GM21447 (cell line): ENCODE measurements at regions not wholly inside any gene's neighbourhood (a gene's known extent, or its start where the extent isn't known, plus 50 kb on each side); places are given as distances from the start of the nearest gene placed in this dataset.

Experiments used
- ATAC-seq: cut with Tn5 transposase; IDR thresholded peaks from one replicate; pipeline ENCODE4 v1.9.1; 2021; ENCODE audit not compliant: unreplicated experiment

- ATAC-seq, result no peak
Observed at GRCh38 chr7:131235489-131236317, 92.0 kb upstream of the MKLN1 start.

DNA sequence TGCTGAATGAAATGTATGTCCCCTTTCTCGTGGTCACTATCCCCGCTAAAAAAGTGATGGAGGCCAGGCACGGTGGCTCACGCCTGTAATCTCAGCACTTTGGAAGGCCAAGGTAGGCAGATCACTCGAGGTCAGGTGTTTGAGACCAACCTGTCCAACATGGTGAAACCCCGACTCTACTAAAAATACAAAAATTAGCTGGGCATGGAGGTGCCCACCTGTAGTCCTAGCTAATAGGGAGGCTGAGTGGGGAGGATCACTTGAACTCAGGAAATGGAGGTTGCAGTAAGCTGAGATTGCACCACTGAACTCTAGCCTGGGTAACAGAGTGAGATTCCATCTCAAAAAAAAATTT is 91.4 kb upstream of the MKLN1 start:
- ATAC-seq, result no peak

- no peak for ATAC-seq
Observed at GRCh38 chr7:131238347-131238931, 89.2 kb upstream of the MKLN1 start.

DNA sequence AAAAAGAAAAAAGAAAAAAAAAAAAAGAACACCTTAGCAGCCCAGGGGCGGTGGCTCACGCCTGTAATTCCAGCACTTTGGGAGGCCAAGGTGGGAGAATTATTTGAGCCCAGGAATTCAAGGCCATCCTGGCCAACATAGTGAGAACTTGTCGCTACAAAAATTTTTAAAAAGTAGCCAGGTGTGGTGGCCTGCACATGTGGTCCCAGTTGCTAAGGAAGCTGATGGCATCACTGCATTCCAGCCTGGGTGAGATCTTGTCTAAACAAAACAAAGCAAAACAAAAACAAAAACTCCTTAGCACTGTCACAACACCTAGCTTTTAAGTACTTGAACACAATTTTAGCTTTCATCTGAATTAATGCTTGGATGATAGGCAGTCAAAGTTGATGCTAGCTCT is 86.3 kb upstream of the MKLN1 start:
- ATAC-seq, result no peak

GRCh38 chr7:131242123-131242650 is 85.5 kb upstream of the MKLN1 start:
- no peak for ATAC-seq

DNA sequence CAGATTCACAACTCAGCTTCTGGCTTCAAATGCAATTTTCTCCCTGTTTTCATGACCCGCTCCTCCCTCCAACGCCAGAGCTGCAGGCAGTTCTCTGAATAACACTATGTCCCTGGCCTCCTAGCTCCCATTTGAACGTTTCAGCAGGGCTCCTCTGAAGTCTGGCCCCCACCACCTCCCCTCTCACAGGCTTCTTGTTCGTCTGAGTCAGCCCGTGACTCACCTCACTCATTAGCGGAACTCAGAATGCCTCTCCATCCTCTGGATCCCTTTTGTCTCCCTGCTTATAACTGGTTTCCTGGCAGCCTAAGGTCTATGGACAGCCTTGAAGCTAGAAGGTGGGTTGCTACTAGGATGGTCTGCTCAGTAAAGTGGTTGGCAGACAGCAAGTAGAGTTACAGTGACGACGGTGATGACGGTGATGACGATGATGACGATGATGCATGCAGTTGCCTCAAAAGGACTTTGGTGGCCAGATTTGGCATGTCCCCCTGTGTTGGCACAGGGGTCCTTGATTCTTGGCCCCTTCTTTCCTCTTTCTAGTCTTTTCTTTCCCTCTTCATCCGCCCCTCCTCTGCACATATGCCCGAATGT is 83.3 kb upstream of the MKLN1 start:
- ATAC-seq, result no peak

DNA sequence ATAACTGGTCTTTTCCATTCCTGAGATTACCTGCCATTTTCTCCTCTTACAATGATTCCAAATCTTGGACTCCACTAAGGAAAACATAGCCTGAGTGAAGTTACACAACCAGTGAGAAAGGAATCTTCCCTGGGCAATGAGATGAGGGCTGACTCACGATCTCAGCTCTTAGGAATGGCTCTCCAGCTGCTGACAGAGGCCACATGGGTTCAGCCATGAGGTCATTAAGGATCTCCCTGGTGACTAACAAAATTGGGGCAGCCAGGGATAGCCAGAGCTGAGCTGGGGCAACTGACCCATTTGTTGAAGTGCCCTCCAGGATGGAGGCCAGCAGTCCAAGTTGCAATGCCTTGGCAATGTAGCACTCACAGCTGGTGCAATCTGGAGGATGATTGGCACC is 78.7 kb upstream of the MKLN1 start:
- no peak for ATAC-seq

- no peak for ATAC-seq
Observed at GRCh38 chr7:131249483-131249882, 78.2 kb upstream of the MKLN1 start.

DNA sequence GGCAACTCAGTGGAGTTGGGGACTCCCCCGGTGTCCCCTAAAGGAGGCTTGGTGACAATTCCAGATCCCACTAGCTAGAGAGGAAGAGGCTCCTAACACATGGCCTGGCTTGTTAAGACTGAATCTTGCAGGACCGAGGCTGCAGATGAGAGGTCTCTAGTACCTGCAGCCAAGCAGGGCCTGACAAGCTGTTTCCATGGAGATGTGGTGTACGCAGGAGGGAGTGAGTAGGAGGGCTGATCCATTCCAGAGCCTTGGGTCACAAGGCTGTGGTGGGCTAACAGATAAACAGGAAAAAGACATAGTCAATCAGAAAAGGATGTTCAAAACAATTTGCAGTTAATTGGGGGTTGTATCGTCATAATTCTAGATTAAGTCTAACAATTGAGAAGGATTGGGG is 77.3 kb upstream of the MKLN1 start:
- no peak for ATAC-seq

DNA sequence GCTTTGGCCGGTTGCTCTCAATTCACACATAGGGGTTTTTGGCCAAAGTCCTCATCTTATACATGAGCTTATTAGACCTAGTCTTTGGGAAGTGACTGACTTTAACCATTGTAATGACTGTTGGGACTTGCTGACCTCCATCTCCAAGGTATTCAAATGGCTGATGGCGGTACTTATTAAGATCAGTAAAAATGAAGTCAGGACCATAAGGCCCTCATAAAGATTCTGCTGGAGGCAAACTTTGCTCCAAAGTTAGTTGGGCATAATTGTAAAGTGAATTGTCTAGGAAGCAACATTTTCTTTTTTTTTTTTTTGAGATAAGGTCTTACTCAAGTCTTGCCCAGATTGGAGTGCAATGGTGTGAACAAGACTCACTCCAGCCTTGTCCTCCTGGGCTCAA is 76.3 kb upstream of the MKLN1 start:
- no peak for ATAC-seq

- no peak for ATAC-seq
Observed at GRCh38 chr7:131252976-131253375, 74.7 kb upstream of the MKLN1 start.

- ATAC-seq, result no peak
Observed at GRCh38 chr7:131254211-131254610, 73.5 kb upstream of the MKLN1 start.

DNA sequence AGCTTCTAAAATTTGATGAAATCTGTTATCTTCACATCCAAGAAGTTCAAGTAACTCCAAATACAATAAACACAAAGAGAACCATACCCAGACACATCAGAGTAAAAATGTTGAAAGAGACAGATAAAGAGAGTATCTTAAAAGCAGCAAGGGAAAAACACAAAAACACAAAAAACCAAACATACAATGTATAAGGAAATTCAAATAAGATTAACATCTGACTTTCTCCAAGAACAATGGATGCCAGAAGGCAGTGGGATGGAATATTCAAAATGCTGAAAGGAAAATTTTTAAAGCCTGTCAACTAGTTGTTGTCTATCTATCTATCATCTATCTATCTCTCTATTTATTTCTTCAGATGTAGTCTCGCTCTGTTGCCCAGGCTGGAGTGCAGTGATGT is 72.4 kb upstream of the MKLN1 start:
- no peak for ATAC-seq

- ATAC-seq, result no peak
Observed at GRCh38 chr7:131261476-131261994, 66.1 kb upstream of the MKLN1 start.

GRCh38 chr7:131265227-131265626 is 62.4 kb upstream of the MKLN1 start:
- no peak for ATAC-seq

DNA sequence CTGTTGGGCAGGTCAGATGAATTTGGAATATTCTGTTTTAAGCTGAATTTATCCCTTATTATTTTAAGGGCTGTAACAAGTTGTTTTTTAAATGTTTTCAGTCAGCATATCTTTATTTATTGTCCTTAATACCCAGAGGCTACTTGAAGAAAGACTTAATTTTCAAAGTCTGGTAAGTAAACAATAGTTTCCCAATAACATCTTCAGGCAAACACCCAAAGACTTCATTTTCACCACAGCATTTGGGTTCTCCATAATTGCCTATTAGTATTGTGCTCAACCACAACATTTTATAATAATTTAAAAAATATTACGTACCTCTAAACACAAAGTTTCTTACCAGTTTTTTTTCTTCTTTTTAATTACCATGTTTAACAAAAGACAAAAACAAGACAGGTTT is 60.0 kb upstream of the MKLN1 start:
- no peak for ATAC-seq

GRCh38 chr7:131268906-131269305 is 58.8 kb upstream of the MKLN1 start:
- no peak for ATAC-seq

DNA sequence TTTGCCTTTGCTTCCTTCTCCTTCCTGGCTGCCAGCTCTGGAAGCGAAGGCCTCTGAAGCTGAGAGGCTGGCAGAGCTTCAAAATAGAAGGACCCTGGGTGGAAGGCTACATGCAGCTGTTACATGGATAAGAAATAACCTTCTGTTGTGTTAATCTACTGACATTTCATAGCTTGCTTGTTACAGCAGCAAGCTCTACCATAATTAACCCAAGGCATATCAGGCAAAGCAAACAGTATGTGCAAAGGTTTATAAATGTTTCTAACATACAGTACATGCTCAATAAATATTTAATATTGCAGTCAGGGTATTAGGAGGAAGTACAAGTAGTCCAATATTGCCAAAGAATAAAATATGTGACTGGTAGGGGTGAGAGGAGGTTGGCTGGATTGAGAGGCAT is 55.6 kb upstream of the MKLN1 start:
- no peak for ATAC-seq

GRCh38 chr7:131274986-131275385 is 52.7 kb upstream of the MKLN1 start:
- ATAC-seq, result no peak

DNA sequence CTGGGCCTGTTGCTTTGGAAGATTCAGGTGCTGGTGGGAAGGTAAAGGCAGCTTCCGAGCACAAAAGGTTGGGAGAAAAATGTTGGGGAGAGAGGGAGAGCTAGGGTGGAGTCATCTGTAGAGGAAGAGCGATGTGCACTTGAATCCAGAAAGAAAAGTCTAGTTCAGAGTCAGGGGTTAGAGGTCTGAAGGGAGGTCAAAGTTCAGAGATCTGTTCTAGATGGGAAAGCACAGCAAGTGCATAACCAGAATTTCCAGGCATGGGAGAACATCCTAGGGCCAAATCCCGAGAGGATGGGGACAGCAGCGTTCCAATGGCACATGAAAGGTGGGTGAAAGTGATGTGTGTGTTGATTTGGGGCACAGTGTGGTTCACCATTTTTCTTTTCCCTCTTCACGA is 51.5 kb upstream of the MKLN1 start:
- ATAC-seq, result no peak

GRCh38 chr7:131276748-131277147 is 50.9 kb upstream of the MKLN1 start:
- no peak for ATAC-seq
